Tibial nerve (tissue), 4 donors: ENCODE measurements at regions not wholly inside any gene's neighbourhood (a gene's known extent, or its start where the extent isn't known, plus 50 kb on each side); places are given as distances from the start of the nearest gene placed in this dataset.

ENCODE experiments used
- EP300 ChIP-seq, 2 donors: sonication (generic); formaldehyde crosslinking; IDR thresholded peaks; one replicate each; pipeline ENCODE4 v1.6.1; 2017; ENCODE audit warnings: antibody characterized with exemption in 2 of 2, mild to moderate bottlenecking in 1 of 2
- TF ChIP-seq, protein P1 (sequence below), 5 experiments: fragments of 200-600 bp in 3 of 5; fragments of 450-650 bp in 2 of 5; sonication (generic) in 3 of 5; IDR thresholded peaks; one replicate each; pipeline ENCODE4 v1.5.1; 2016 to 2019; ENCODE audit warnings: antibody characterized with exemption in 5 of 5, mild to moderate bottlenecking in 3 of 5, moderate library complexity in 2 of 5

- TF ChIP-seq, protein P1, sequence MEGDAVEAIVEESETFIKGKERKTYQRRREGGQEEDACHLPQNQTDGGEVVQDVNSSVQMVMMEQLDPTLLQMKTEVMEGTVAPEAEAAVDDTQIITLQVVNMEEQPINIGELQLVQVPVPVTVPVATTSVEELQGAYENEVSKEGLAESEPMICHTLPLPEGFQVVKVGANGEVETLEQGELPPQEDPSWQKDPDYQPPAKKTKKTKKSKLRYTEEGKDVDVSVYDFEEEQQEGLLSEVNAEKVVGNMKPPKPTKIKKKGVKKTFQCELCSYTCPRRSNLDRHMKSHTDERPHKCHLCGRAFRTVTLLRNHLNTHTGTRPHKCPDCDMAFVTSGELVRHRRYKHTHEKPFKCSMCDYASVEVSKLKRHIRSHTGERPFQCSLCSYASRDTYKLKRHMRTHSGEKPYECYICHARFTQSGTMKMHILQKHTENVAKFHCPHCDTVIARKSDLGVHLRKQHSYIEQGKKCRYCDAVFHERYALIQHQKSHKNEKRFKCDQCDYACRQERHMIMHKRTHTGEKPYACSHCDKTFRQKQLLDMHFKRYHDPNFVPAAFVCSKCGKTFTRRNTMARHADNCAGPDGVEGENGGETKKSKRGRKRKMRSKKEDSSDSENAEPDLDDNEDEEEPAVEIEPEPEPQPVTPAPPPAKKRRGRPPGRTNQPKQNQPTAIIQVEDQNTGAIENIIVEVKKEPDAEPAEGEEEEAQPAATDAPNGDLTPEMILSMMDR (IDR thresholded peaks at IDR 0.05) = no peak
- TF ChIP-seq EP300 (IDR thresholded peaks at IDR 0.05) = no peak
These were observed 1453.3 kb downstream of the MAT2B start for GRCh38 chr5:164958688-164959087.
